DMS 273 (cell line): ENCODE measurements at regions not wholly inside any gene's neighbourhood (a gene's known extent, or its start where the extent isn't known, plus 50 kb on each side); places are given as distances from the start of the nearest gene placed in this dataset.
A peak's percentile ranks its signal among the peaks of the same experiment; 100 is the strongest.
"Not testable (repeated sequence)": the region's sequence is repeated elsewhere in the genome, so short reads cannot be mapped to it uniquely, and the experiment has no call there.

Experiments used
- DNase-seq: peaks from one replicate; lab custom pipeline; 2025; ENCODE audit not compliant: unreplicated experiment; lab: John Stamatoyannopoulos, UW

DNA sequence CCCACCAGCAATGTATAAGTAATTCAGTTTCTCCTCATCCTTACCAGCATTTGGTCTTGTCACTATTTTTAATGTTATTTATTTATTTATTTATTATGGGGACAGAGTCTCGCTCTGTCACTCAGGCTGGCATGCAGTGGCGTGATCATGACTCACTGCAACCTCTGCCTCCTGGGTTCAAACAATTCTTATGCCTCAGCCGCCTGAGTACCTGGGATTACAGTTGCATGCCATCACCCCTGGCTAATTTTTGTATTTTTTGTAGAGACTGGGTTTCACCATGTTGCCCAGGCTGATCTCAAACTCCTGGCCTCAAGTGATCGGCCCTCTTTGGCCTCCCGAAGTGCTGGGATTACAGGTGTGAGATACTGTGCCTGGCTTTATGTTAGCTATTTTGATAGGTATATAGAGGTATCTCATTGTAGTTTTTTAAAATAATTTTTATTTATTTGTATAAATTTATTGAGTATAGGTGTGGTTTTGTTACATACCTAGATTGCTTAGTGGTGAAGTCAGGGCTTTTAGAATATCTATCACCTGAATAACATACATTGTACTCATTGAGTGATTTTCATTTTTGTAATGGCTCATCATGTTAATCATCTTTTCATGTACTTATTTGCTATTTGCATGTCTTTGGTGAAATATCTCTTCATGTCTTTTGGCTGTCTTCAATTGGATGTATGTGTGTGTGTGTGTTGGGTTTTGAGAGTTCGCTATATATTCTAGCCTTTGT, 53.3 kb downstream of the TANC2 start:
- DNase-seq: no peak

DNA sequence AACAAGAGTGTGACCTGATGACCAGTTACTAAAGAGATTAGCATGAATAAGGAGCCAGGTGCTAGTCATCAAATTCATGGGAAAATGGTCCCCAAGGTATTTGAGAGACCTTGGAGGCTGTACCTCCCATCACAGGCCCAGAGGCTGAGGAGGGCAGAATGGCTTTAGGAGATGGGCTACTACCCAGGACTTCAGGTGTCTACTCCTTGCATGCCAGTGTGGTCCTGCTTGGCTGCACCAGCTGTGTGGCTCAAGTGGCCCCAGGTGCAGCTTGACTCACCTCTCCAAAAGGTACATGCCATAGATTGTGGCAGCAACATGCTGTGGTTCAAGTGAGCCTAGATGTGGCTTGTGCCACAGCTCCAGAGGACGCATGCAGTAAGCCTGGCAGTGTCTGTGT, 56.5 kb downstream of the TANC2 start:
- DNase-seq: no peak

DNA sequence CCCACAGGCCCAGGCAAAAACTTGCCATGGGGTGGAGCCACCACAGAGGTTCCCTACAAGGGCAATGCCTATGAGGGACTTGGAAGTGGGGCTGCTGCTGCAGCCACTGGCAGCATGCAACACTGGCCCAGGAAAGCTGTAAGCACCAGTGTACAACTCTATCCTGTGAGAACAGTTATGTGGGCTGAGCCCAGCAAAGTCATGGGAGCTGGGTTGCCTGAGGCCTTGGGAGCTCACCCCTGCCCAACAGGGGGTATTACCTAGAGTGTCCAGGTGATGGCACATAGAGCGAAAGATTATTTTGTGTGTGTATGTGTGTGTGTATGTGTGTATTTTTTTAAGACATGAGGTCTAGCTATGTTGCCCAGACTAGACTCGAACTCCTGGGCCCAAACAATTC, 57.0 kb downstream of the TANC2 start:
- no peak for DNase-seq

DNA sequence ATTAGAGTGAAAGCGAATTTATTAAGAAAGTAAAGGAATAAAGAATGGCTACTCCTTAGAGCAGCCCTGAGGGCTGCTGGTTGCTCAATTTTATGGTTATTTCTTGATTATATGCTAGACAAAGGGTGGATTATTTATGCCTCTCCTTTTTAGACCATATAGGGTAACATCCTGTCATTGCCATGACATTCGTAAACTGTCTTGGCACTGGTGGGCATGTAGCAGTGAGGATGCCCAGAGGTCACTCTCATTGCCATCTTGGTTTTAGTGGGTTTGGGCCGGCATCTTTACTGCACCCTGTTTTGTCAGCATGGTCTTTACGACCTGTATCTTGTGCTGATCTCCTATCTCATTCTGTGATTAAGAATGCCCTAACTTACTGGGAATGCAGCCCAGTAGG, 58.2 kb downstream of the TANC2 start:
- no peak for DNase-seq

DNA sequence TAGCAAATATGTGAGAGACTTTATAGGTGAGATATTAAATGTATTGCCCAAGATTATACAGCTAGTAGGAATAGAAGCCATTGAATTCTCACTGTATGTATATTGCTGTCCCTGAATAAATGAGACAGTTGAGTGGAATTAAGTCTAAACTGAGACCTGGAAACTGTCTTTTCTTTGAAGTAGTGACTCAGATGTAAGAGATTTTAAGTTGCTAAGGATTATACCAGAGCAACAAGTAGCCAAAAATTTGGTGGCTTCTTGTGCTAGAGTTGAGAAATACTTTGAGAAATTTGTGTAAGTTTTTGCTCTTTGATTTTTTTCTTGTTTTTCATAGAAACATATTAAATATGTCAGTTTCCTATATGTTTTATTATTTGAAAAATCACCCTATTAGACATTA, 58.7 kb downstream of the TANC2 start:
- no peak for DNase-seq

DNA sequence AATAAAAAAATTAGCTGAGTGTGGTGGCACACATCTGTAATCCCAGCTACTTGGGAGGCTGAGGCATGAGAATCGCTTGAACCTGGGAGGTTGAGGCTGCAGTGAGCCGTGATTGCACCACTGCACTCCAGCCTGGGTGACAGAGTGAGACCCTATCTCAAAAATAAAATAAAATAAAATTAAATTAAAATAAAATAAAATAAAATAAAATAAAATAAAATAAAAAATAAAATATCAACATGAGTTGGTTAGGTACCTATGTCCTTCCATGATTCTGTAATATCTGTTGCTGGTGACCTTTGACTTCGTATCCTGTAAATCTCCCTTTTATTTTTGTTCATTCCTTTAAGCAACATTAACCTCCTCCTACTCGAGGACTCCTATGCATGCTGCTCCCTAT, 59.6 kb downstream of the TANC2 start:
- not testable (repeated sequence) for DNase-seq

DNA sequence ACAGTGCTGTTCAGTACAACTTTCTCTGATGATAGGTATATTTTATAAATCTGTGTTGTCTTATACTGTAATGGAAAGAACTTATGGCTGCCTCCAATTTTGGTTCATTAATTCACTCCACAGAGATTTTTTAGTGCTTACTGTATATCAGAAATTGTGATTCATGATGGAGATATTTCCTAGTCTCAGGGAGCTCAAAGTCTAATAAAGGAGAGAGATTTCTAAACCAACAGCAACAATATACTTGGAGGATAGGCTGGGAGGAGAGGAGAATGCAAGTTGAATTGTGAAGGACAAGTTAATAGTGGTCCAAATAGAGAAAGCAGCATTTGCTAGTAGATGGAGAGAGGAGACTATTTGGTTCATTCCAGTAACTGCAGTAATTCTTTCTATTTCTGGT, 63.5 kb downstream of the TANC2 start:
- DNase-seq: no peak

DNA sequence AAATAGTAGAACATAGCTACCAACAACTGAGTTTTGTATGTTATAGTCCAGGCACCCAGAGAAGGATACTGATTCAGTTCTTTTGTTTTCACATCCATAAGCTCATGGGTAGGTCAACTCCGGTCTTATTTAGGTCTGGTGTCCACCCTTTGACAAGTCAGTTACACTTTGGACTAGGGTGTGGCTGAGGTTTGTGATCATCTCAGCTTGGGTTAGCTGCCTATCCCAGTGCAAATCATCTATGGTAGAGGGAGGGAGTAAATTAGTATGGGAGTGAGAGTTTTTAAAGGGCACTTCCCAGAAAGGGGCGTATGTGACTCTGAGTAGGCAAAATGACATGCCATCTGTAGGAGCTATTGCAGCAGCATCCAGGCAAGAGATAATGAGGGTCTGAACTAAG, 66.1 kb downstream of the TANC2 start:
- DNase-seq: no peak

DNA sequence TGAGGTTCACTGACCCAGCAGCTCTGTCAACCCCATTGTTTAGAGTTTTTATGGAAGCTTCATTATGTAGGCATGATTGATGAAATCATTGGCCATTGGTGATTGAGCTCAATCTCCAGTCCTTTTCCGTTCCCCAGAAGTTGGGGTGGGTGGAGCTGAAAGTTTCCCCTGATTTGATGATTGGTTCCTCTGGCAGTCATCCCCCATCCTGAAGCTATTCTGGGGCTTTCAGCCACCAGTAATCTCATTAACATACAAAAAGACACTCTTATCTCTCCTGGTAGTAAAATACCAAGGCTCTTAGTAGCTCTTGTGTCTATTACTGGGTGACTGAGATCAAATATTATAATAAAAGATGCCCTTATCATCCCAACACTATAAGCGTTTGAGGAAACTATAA, 67.1 kb downstream of the TANC2 start:
- DNase-seq: no peak

DNA sequence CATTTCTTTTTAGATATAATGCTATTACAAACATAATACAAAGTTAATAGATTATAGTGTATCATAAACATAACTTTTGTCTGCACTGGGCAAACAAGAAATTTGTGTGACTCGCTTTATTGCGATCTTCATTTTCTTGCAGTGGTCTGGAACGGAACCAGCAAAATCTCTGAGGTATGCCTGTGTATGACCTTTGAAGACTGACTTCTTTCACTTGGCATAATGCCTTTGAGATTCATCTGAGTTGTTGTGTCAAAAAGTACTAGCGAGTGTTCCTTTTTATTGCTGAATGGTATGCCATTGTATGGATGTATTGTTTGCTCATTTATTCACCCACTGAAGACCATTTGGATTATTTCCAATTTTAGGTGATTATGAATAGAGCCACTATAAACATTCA, 69.2 kb downstream of the TANC2 start:
- no peak for DNase-seq

DNA sequence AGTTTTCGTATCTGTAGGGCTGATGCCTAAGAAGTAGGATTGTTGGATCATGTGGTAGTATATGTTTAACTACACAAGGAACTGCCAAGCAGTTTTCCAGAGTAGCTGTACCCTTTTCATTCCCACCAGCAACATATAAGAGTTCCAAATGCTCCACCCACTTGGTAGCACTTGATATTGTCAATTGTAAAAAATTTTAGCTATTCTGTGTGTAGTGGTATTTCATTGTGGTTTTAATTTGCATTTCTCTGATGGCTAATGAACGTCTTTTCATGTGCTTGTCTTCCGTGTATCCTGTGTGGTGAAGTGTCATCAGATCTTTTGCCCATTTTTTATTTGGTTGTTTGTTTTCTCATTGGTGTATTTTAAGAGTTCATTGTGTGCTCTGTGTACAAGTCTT, 69.7 kb downstream of the TANC2 start:
- DNase-seq: no peak

DNA sequence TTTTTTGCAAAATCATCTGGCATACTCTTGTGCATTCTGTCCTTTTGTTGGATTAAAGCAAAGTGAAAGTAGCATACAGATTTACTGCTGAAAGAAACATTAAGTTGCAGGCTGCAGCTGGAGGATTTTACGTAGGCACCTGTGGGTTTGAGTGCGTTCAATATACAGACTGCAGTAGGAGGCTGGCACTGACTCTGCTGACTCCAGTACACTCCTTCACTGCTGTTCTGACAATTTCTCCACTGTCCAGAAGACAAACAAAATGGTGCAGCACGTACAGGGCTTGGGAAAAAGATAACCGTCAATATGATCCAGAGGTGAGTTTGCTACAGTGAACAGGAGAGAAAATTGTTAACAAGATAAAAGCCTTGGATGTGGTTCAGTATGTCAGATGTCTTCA, 73.3 kb downstream of the TANC2 start:
- DNase-seq: peak; percentile 21

DNA sequence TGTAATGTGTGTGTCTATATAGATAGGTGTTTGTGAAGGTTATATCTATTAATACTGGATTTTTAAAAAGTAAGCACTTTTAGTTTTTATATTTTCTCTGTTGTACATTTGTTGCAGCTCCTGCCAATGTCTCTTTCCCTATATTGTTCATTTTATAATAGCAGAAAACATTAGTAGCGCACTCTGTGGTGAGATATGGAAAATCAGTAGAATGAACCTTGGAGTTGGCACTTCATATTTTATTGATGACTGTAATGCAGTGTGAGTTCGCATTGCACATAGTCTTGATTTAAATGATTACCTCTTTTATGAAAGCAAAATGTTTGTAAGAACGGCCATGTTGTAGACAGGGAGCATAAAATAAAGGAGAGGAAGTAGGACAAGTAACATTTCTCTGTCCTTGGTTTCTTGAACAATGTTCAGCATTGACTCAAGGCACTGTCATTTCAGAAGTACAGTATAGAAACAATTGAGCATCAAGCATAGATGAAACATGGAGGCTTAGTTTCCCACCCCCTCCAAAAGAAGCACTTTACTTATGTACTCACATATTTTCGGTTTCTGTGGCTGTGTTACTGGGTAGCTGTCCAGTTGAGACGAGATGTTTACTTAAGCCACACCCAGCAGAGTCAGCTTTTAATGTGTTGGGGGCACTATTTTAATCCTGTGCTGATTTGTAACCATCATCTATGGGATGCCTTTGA, 74.0 kb downstream of the TANC2 start:
- no peak for DNase-seq

DNA sequence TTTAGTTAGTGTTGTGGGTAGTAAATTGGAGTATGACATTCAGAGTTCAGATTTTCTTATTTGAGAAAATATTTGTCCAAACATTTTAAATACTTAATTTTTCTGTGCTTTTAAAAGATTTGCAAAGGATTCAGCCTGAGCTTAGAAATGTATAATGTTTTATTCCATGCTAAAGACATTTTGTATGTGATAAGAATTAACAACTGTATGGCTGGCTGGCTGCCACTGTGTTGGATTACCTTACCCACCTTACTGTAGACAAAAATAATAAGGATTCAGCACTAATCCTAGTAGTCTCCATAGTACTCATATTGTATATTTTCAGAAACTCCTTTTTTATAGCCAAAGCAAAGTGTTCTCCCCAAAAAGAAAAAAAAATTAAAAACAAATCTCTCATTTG, 74.8 kb downstream of the TANC2 start:
- DNase-seq: peak; percentile 39

DNA sequence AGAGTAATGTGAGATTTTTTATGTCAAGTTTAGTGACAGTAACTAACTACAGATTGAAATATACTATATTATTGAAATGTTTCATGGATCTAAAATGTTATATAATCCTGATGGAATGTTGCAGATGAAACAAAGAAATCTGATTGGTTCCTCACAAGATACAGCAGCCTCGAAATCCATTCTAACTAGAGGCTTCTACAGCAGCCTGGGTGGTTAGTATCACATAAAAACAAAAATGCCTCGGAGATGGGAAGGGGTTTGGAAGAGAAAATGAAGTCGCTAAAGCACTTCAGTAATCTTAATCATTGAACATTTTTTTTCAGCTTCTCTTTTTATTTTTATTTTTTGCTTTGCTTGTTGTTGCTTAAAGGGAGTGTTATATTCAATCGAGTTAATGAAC, 75.2 kb downstream of the TANC2 start:
- peak; percentile 22 for DNase-seq

DNA sequence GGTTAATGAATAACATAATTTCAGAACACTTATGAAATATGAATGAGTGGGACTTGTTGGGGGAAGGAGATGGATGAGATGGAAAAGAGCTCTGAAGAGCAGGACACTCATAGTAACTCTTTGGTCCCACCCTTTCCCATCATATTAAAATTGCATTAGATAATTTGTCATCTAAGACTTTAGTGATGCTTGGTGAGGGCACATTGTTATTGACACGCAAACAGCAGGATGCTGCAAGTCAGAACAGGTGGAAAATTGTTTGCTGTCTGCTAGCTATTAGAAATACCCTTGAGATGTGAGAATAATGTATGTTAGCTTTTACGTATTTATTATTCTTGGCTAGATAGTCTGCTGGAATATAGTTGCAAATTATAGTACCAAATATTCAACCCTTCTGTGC, 75.7 kb downstream of the TANC2 start:
- peak; percentile 31 for DNase-seq

DNA sequence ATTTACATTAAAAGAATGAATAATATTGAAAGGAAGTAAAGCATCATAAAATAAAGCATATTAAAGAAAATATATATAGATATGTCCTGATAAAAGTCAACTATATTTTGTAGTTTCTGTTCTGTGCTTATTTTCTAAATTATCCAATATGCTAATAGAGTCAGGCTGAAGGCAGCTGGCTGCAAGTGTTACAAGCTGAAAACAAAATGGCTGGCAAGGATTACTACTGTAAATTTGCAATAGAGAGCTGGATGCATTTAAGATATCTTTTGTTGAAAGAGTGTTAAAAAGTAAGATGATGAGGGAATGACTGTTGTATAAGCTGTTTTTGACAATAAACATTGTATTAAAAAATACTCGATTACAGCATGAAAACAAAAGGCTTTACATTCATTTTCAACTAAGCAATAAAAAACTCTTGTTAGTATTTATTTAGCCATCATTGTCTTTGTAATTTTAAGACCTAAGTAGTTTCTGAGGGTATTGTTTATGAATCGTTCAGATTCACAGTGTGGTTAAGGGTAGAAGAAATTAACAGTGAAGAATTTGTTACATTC, 76.3 kb downstream of the TANC2 start:
- DNase-seq: peak; percentile 47

DNA sequence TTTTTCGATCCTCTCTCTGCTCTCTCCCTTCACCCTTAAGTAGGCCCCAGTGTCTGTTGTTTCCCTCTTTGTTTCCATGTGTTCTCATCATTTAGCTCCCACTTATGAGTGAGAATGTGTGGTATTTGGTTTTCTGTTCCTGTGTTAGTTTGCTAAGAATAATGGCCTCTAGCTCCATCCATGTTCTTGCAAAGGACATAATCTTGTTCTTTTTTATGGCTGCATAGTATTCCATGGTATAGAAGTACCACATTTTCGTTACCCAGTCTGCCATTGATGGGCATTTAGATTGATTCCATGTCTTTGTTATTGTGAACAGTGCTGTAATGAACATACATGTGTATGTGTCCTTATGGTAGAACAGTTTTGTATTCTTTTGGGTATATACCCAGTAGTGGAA, 91.5 kb downstream of the TANC2 start:
- not testable (repeated sequence) for DNase-seq

DNA sequence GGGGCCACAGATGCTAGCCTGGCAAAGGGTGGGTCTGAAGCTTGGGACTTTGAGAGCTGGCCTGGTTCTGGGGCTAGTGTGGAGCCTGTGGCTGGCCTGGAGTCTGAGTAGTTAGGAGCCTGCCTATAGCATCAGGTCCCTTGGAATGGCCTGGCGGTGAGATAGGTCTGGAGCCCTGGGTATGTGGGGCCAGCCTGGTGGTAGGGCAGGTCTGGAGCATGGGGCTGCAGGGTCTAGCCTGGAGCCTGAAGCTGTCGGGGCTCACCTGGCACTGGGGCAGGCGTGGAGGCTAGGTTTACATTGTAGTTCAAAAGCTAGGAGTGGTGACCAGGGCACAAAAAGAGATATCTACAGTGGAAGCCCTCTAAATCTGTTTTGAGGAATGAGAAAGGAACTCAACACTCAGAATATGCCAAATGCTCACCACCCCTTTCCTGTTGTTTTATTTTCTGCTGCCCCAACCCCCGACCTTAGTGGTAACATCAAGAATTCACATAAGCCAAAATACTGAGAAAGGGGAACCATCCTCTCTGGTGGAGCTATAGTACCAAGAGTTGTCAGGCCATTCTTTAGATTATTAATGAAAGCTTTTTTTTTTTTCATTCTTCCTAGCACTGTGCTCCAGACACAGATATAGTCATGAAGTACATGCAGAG, 100.3 kb downstream of the TANC2 start:
- DNase-seq: no peak

DNA sequence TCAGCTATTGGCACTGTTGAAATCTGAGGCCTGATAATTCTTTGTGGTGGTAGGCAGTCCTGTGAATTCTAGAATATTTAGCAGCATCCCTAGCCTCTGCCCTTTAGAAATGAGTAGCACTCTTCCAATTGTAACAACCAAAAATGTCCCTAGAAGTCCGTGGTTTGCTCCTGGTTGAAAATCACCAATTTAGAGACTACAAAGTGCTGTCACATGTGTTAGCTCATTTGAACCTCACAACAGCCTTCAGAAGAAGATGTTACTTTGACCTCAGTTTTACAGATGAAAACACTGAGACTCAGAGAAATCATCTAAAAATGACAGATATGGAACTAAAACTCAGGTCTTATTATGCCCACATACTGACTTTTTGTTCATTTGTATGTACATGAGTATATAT, 103.2 kb downstream of the TANC2 start:
- DNase-seq: no peak

DNA sequence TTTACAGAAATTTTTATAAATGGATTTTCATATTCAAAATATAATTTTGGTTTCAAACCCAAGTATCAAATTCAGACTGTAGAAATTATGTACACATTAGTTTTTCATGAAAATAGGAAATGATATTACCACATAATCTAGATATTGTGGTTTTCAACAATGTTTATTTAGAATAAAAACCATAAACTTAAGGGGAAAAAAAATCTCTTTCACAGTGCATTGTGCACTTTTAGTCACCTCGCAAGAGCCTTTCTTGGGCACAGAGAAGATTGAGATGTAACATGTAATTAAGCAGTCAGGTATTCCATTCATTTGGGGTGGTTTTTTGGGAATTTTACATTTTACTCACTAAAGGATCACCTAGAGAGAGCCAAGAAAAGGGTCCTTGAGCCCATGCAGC, 104.0 kb downstream of the TANC2 start:
- DNase-seq: no peak

DNA sequence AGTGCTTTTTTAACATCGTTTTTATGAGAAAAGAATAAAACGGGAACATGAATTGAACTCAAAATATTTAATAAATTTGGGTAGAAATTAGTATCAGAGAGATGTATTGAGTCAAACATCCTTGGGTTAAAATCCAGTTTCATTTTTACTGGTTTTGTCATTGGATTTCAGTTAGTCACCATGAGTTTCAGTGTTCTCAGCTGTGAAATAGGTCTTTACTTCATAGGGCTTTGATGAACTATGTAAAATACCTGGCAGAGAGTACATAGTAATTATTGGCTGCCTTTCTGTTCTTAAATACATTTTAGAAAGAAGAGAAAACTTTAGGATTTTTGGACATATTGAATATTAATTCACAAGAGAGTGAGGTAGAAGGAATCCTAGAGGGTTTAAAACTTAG, 105.8 kb downstream of the TANC2 start:
- DNase-seq: no peak
